H1 (cell line): ENCODE measurements at regions not wholly inside any gene's neighbourhood (a gene's known extent, or its start where the extent isn't known, plus 50 kb on each side); places are given as distances from the start of the nearest gene placed in this dataset.

ENCODE experiments used
- CTCF ChIA-PET: fragments of 300-600 bp; sonication (Branson Sonifier 250); formaldehyde crosslinking; loops from one replicate; lab custom pipeline; 2021; ENCODE audit not compliant: partially characterized antibody; lab: Charles Lee
- POLR2A ChIA-PET: fragments of 300-600 bp; sonication (Branson Sonifier 250); formaldehyde crosslinking; loops from one replicate; lab custom pipeline; 2021; ENCODE audit warnings: inconsistent platforms; ENCODE audit not compliant: partially characterized antibody; lab: Charles Lee
- DNase-seq, 2 experiments: peaks; one replicate each; pipeline versions ENCODE4 v3.0.0 to v3.0.0-alpha.2; 2010 to 2022; ENCODE audit warnings: low spot score in 2 of 2, low read depth in 1 of 2, mixed read lengths in 1 of 2
- FAIRE-seq: peaks from 2 replicates; lab custom pipeline; 2011; peaks lifted over from hg19 to GRCh38; lab: Jason Lieb, UNC
- H2AFZ ChIP-seq: 2 replicates; pipeline ENCODE4 v1.8.1; 2012; ENCODE audit warnings: low read length, inconsistent platforms
- H2AK5ac ChIP-seq: 2 replicates; pipeline ENCODE4 v1.6.1; 2013; ENCODE audit warnings: low read depth, low read length
- H2BK120ac ChIP-seq: replicated peaks from 2 replicates; pipeline ENCODE3; 2013; ENCODE audit warnings: low read depth, low read length, inconsistent platforms
- H2BK12ac ChIP-seq: 2 replicates; pipeline ENCODE4 v1.6.1; 2013; ENCODE audit warnings: low read depth, low read length
- H2BK15ac ChIP-seq: 2 replicates; pipeline ENCODE4 v1.6.1; 2013; ENCODE audit warnings: low read length
- H2BK20ac ChIP-seq: 2 replicates; pipeline ENCODE4 v1.6.1; 2013; ENCODE audit warnings: low read length
- H2BK5ac ChIP-seq: 2 replicates; pipeline ENCODE4 v1.6.1; 2013; ENCODE audit warnings: low read depth, low read length
- H3K14ac ChIP-seq: 2 replicates; pipeline ENCODE4 v1.6.1; 2013; ENCODE audit warnings: inconsistent platforms; ENCODE audit not compliant: insufficient read length
- H3K18ac ChIP-seq: 2 replicates; pipeline ENCODE4 v1.6.1; 2013; ENCODE audit warnings: low read length; ENCODE audit errors: extremely low read depth
- H3K23ac ChIP-seq: 2 replicates; pipeline ENCODE4 v1.6.1; 2013; ENCODE audit warnings: inconsistent platforms; ENCODE audit not compliant: insufficient read length
- H3K23me2 ChIP-seq: 2 replicates; pipeline ENCODE4 v1.6.1; 2013; ENCODE audit warnings: low read depth, low read length
- H3K27ac ChIP-seq: 2 replicates; pipeline ENCODE4 v1.6.1; 2011; ENCODE audit warnings: low read depth, low read length, inconsistent platforms
- H3K27me3 ChIP-seq, 4 experiments: replicated peaks in 1 of 4; 1 replicate in 1 of 4; 2 replicates in 3 of 4; pipeline versions ENCODE4 v1.6.1 to v1.8.1; 2011 to 2013; ENCODE audit warnings: low read length in 3 of 4, mild to moderate bottlenecking in 3 of 4, inconsistent platforms in 2 of 4, mixed read lengths in 2 of 4, moderate library complexity in 1 of 4; ENCODE audit not compliant: control insufficient read depth in 3 of 4, insufficient read depth in 3 of 4; ENCODE audit errors: extremely low read depth in 1 of 4
- H3K36me3 ChIP-seq, 4 experiments: 2 replicates each; pipeline versions ENCODE4 v1.6.1 to v1.8.1; 2011 to 2013; ENCODE audit warnings: mild to moderate bottlenecking in 4 of 4, low read length in 3 of 4, moderate library complexity in 2 of 4, control low read depth in 1 of 4, inconsistent platforms in 1 of 4; ENCODE audit not compliant: insufficient read depth in 4 of 4, control insufficient read depth in 2 of 4
- H3K4ac ChIP-seq: replicated peaks from 2 replicates; pipeline ENCODE3; 2013; ENCODE audit warnings: low read length, low read depth, mixed read lengths, inconsistent platforms; ENCODE audit not compliant: insufficient read length
- H3K4me1 ChIP-seq, 4 experiments: replicated peaks in 1 of 4; 1 replicate in 1 of 4; 2 replicates in 3 of 4; pipeline versions ENCODE4 v1.6.1 to v1.8.1; 2011 to 2013; ENCODE audit warnings: low read length in 3 of 4, inconsistent platforms in 2 of 4, mixed read lengths in 1 of 4; ENCODE audit not compliant: insufficient read depth in 4 of 4, control insufficient read depth in 3 of 4
- H3K4me2 ChIP-seq, 2 experiments: 2 replicates each; pipeline versions ENCODE4 v1.6.1 to v1.8.1; 2011 to 2013; ENCODE audit warnings: low read depth in 2 of 2, low read length in 2 of 2, control low read depth in 1 of 2, inconsistent platforms in 1 of 2, mild to moderate bottlenecking in 1 of 2; ENCODE audit not compliant: insufficient read depth in 1 of 2
- H3K4me3 ChIP-seq, 4 experiments: fragments of 200-600, 300-600 bp in 1 of 4; sonication (generic), shearing (Covaris generic), sonication (Bioruptor Twin) in 1 of 4; 2 replicates each; pipeline versions ENCODE4 v1.5.1 to v1.8.1; 2011 to 2016; ENCODE audit warnings: low read length in 4 of 4, low read depth in 3 of 4, control low read depth in 2 of 4, inconsistent platforms in 2 of 4, mild to moderate bottlenecking in 2 of 4, mixed read lengths in 1 of 4, moderate library complexity in 1 of 4; ENCODE audit not compliant: insufficient read depth in 2 of 4; ENCODE audit errors: extremely low read depth in 1 of 4
- H3K56ac ChIP-seq: replicated peaks from 2 replicates; pipeline ENCODE3; 2013; ENCODE audit warnings: low read depth, mild to moderate bottlenecking, mixed read lengths, low read length, inconsistent platforms; ENCODE audit not compliant: insufficient read length
- H3K79me1 ChIP-seq: 2 replicates; pipeline ENCODE4 v1.6.1; 2013; ENCODE audit warnings: low read depth, low read length, control low read depth
- H3K79me2 ChIP-seq, 2 experiments: 2 replicates each; pipeline versions ENCODE4 v1.6.1 to v1.8.1; 2012 to 2013; ENCODE audit warnings: low read length in 2 of 2, mild to moderate bottlenecking in 2 of 2, inconsistent platforms in 1 of 2; ENCODE audit not compliant: insufficient read depth in 2 of 2, control insufficient read depth in 1 of 2
- H3K9ac ChIP-seq, 4 experiments: replicated peaks in 1 of 4; 1 replicate in 1 of 4; 2 replicates in 3 of 4; pipeline versions ENCODE4 v1.6.1 to v1.8.1; 2011 to 2013; ENCODE audit warnings: low read depth in 3 of 4, low read length in 3 of 4, control low read depth in 2 of 4, mild to moderate bottlenecking in 2 of 4, moderate library complexity in 2 of 4, inconsistent platforms in 1 of 4; ENCODE audit errors: extremely low read depth in 1 of 4
- H3K9me3 ChIP-seq, 2 experiments: 2 replicates each; pipeline versions ENCODE4 v1.6.1 to v1.8.1; 2012 to 2013; ENCODE audit warnings: mild to moderate bottlenecking in 2 of 2, moderate library complexity in 2 of 2, control low read depth in 1 of 2, inconsistent platforms in 1 of 2, low read depth in 1 of 2, low read length in 1 of 2, mixed read lengths in 1 of 2; ENCODE audit not compliant: insufficient read depth in 2 of 2
- H4K20me1 ChIP-seq, 2 experiments: replicated peaks in 1 of 2; 2 replicates each; pipeline versions ENCODE3 to v1.8.1; 2011 to 2013; ENCODE audit warnings: inconsistent platforms in 2 of 2, low read length in 2 of 2, mild to moderate bottlenecking in 1 of 2; ENCODE audit not compliant: insufficient read depth in 2 of 2, control insufficient read depth in 1 of 2
- H4K5ac ChIP-seq: 2 replicates; pipeline ENCODE4 v1.6.1; 2013; ENCODE audit warnings: low read length, low read depth, mixed read lengths, inconsistent platforms; ENCODE audit not compliant: insufficient read length
- H4K8ac ChIP-seq: 2 replicates; pipeline ENCODE4 v1.8.0; 2013; ENCODE audit warnings: mild to moderate bottlenecking, moderate library complexity, low read length, inconsistent platforms; ENCODE audit not compliant: insufficient read depth; ENCODE audit errors: extremely low read depth
- H4K91ac ChIP-seq: replicated peaks from 2 replicates; pipeline ENCODE3; 2013; ENCODE audit warnings: low read length, mixed read lengths, inconsistent platforms; ENCODE audit not compliant: insufficient read length
- ATF3 ChIP-seq: IDR thresholded peaks from 2 replicates; pipeline ENCODE4 v1.6.1; 2011; ENCODE audit warnings: low read depth, mild to moderate bottlenecking, low read length; ENCODE audit not compliant: insufficient read depth
- NANOG ChIP-seq: IDR thresholded peaks from 2 replicates; pipeline ENCODE4 v1.6.1; 2011; ENCODE audit warnings: low read length, low read depth, mild to moderate bottlenecking, inconsistent platforms; ENCODE audit not compliant: insufficient read depth, poor library complexity, severe bottlenecking
- RAD21 ChIP-seq, 2 experiments: IDR thresholded peaks in 1 of 2; conservative IDR thresholded peaks in 1 of 2; 2 replicates each; pipeline ENCODE4 v1.6.1; 2011; ENCODE audit warnings: low read depth in 2 of 2, low read length in 2 of 2, improper control_type of control experiment in 1 of 2, inconsistent platforms in 1 of 2, mild to moderate bottlenecking in 1 of 2, moderate library complexity in 1 of 2
- SIX5 ChIP-seq: IDR thresholded peaks from 2 replicates; pipeline ENCODE4 v1.6.1; 2011; ENCODE audit warnings: mild to moderate bottlenecking, low read depth, low read length
- SP2 ChIP-seq: IDR thresholded peaks from 2 replicates; pipeline ENCODE4 v1.6.1; 2012; ENCODE audit warnings: mild to moderate bottlenecking, low read length, inconsistent platforms
- WGBS, 2 experiments: shearing (Covaris generic) in 1 of 2; methylation state at CpG; one replicate each; pipeline versions ENCODE4 v1.1.6 to v1.1.7; 2013 to 2015; ENCODE audit warnings: low lambda C conversion rate in 2 of 2, mixed read lengths in 2 of 2, inconsistent platforms in 1 of 2, low coverage in 1 of 2, missing lambda C conversion rate in 1 of 2; ENCODE audit not compliant: insufficient replicate concordance in 2 of 2, insufficient coverage in 1 of 2, insufficient read length in 1 of 2; ENCODE audit errors: extremely low coverage in 1 of 2, missing lambda C conversion rate in 1 of 2; 5-methylcytosine and 5-hydroxymethylcytosine counted together

GRCh38 chr1:54460861-54461387 lies 54.7 kb upstream of the SSBP3 start:
- Histone ChIP-seq H3K4me2 (no peak overlapping the region), H3K9ac (no peak overlapping the region), H2BK15ac (0 out of 2 replicates have a peak overlapping the region, but pooled peaks have one; percentile 72), H4K20me1 (no peaks in the 10 kb centered on the region), H3K4ac (no peak overlapping the region), H3K18ac (no peak overlapping the region), H3K79me1 (no peaks in the 10 kb centered on the region), H4K5ac (no peak overlapping the region), H3K14ac (no peak overlapping the region), H3K23me2 (peaks cover 2% of the 10 kb centered on the region; the same call in 1 of the 2 replicates), H3K36me3 (no peaks in the 10 kb centered on the region), H3K23ac (no peak overlapping the region), H4K8ac (no peak overlapping the region), H3K79me2 (no peaks in the 10 kb centered on the region), H2BK12ac (peak overlapping the region; percentile 19; the same call in 1 of the 2 replicates), H3K9me3 (no peaks in the 10 kb centered on the region), H2BK120ac (no peak overlapping the region), H3K27me3 (no peaks in the 10 kb centered on the region), H3K4me3 (no peak overlapping the region), H3K27ac (no peak overlapping the region), H3K4me1 (peaks cover 9 to 42% (median 22%) of the 10 kb centered on the region in 4 experiments), H4K91ac (peak overlapping the region; percentile 10), H3K56ac (no peak overlapping the region), H2BK5ac (0 out of 2 replicates have a peak overlapping the region, but pooled peaks have one; percentile 71), H2BK20ac (peak overlapping the region; percentile 13; the same call in 1 of the 2 replicates), H2AFZ (no peak overlapping the region), H2AK5ac (no peak overlapping the region)
- CTCF ChIA-PET = interaction anchor here (0.6 to 1.3 kb wide), 3 partner anchors 15 to 149 kb away, joined by 3 to 4 read pairs (median 3); no protein-coding TSS in a partner anchor
- 92% methylated on average over 8 of the region's 8 CpGs; no CpG with 5 or more reads in 1 of the 2 experiments for WGBS, 2 experiments
- no peak for FAIRE-seq
- DNase-seq = no peak
- POLR2A ChIA-PET = interaction anchor here (1.0 to 1.5 kb wide), 4 partner anchors 13 to 30 kb away, joined by 3 to 7 read pairs (median 3); no protein-coding TSS in a partner anchor
- TF ChIP-seq SP2 = no peak
- TF ChIP-seq ATF3 = no peak
- TF ChIP-seq RAD21 (IDR thresholded peaks at IDR 0.05 in 1 of 2, conservative IDR thresholded peaks at IDR 0.05 in 1 of 2; ENCODE audit: low read depth in 2 of 2, low read length in 2 of 2) = no peak
- no peak for TF ChIP-seq NANOG
- TF ChIP-seq SIX5 = no peak
